ENCODE measurements at regions not wholly inside any gene's neighbourhood (a gene's known extent, or its start where the extent isn't known, plus 50 kb on each side); places are given as distances from the start of the nearest gene placed in this dataset.

DNA sequence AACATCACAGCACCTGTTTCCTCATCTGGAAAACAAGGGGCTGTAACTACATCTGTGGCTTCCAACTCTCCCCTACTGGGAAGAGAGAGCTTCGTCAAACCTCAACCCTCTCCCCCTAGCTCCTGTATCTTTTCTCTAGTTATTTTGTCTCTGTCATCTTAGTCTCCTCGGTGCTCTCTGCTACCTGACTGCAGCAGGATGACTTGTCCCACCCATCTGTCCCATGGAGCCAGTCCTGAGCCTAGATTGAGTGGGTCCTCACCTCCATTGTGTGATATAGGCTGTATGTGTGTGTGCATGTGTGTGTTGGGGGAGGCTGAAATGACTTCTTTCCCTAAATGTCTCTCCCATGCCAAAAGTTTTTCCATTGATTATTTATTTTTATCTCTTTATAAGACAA lies 177.3 kb downstream of the EMP1 start:
- Mint-ChIP-seq H3K9me3 (no peaks in the 10 kb centered on the region), H3K36me3 (no peaks in the 10 kb centered on the region), H3K4me1 (no peaks in the 10 kb centered on the region), H3K4me3 (no peak overlapping the region), H3K27me3 (ENCODE audit: low read depth in 2 of 2) (peaks cover 4 to 11% of the 10 kb centered on the region in 2 donors), H3K27ac (no peak overlapping the region)
- intact Hi-C loops (cut with micrococcal nuclease): no loop called here
- Histone ChIP-seq H3K27me3 (ENCODE audit: control insufficient read depth, insufficient read depth, low read length) (no peaks in the 10 kb centered on the region), H3K36me3 (ENCODE audit: control insufficient read depth, insufficient read depth, low read length) (no peaks in the 10 kb centered on the region), H3K4me3 (ENCODE audit: low read length) (no peak overlapping the region), H3K4me1 (ENCODE audit: control insufficient read depth, insufficient read depth, low read length) (no peaks in the 10 kb centered on the region), H3K9me3 (ENCODE audit: control insufficient read depth, insufficient read depth, low read length) (no peaks in the 10 kb centered on the region), H3K27ac (ENCODE audit: low read length) (no peak overlapping the region)
- DNase-seq (no peak), ATAC-seq (no peak)
- TF ChIP-seq, protein P1, sequence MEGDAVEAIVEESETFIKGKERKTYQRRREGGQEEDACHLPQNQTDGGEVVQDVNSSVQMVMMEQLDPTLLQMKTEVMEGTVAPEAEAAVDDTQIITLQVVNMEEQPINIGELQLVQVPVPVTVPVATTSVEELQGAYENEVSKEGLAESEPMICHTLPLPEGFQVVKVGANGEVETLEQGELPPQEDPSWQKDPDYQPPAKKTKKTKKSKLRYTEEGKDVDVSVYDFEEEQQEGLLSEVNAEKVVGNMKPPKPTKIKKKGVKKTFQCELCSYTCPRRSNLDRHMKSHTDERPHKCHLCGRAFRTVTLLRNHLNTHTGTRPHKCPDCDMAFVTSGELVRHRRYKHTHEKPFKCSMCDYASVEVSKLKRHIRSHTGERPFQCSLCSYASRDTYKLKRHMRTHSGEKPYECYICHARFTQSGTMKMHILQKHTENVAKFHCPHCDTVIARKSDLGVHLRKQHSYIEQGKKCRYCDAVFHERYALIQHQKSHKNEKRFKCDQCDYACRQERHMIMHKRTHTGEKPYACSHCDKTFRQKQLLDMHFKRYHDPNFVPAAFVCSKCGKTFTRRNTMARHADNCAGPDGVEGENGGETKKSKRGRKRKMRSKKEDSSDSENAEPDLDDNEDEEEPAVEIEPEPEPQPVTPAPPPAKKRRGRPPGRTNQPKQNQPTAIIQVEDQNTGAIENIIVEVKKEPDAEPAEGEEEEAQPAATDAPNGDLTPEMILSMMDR (IDR thresholded peaks at IDR 0.05): no peak
- WGBS (ENCODE audit: insufficient coverage): 63% methylated on average over 2 of the region's 2 CpGs

DNA sequence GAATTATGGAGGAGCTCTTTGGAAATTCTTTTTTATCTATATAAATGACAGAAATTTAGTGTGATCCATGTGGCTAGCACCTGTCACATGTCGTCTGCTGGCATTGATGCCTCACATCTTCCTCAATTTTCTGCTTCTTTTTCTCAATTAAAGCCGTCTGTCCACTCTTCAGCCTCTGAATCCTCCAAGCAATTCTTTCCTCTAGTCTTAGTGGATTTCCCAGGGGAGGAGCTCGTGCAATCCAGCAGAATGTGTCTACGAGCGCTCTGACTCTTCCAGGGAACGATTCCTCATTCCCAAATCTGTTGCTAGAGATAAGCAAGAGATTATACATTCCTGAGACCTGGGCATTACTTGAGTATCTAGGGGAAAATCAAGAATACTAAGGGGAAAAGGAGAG lies 176.6 kb downstream of the EMP1 start:
- H3K4me1 ChIP-seq (ENCODE audit: control insufficient read depth, insufficient read depth, low read length): no peaks in the 10 kb centered on the region
- TF ChIP-seq, protein P1 (IDR thresholded peaks at IDR 0.05): no peak
- Mint-ChIP-seq H3K27ac (no peak overlapping the region), H3K36me3 (no peaks in the 10 kb centered on the region), H3K9me3 (no peaks in the 10 kb centered on the region), H3K4me3 (no peak overlapping the region), H3K4me1 (no peaks in the 10 kb centered on the region), H3K27me3 (ENCODE audit: low read depth in 2 of 2) (peaks cover 4 to 11% of the 10 kb centered on the region in 2 donors)
- H3K36me3 ChIP-seq (ENCODE audit: control insufficient read depth, insufficient read depth, low read length): no peaks in the 10 kb centered on the region
- no peaks in the 10 kb centered on the region for H3K9me3 ChIP-seq (ENCODE audit: control insufficient read depth, insufficient read depth, low read length)
- DNase-seq (no peak), ATAC-seq (no peak)
- H3K27ac ChIP-seq (ENCODE audit: low read length): no peak overlapping the region
- H3K27me3 ChIP-seq (ENCODE audit: control insufficient read depth, insufficient read depth, low read length): no peaks in the 10 kb centered on the region
- intact Hi-C loops (cut with micrococcal nuclease): no loop called here
- no peak overlapping the region for H3K4me3 ChIP-seq (ENCODE audit: low read length)
- 80% methylated on average over 6 of the region's 6 CpGs for whole genome bisulfite sequencing (ENCODE audit: insufficient coverage)

DNA sequence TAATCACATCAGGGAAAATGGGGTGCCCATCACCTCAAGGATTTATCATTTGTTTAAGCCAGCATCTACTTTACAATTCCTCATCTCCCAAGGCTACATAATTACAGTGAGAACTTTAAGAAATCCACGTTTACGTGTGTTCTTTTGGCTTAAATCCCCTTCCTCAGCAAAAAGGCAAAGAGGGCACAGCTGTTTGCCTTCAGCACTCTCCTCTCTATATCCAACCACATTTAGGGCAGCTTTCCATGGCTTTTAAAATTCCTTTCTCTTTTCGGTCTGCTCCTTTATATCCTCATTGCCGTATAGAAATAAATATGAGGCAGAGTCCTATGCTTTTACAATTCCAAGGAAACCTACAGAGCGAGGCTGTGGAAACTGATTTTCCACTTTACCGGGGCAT lies 175.9 kb downstream of the EMP1 start:
- intact Hi-C loops (cut with micrococcal nuclease): no loop called here
- 85% methylated on average over 6 of the region's 6 CpGs for WGBS (ENCODE audit: insufficient coverage)
- Histone ChIP-seq H3K4me1 (ENCODE audit: control insufficient read depth, insufficient read depth, low read length) (no peaks in the 10 kb centered on the region), H3K9me3 (ENCODE audit: control insufficient read depth, insufficient read depth, low read length) (no peaks in the 10 kb centered on the region), H3K4me3 (ENCODE audit: low read length) (no peak overlapping the region), H3K27ac (ENCODE audit: low read length) (no peak overlapping the region), H3K27me3 (ENCODE audit: control insufficient read depth, insufficient read depth, low read length) (no peaks in the 10 kb centered on the region), H3K36me3 (ENCODE audit: control insufficient read depth, insufficient read depth, low read length) (no peaks in the 10 kb centered on the region)
- H3K36me3 Mint-ChIP-seq: no peaks in the 10 kb centered on the region
- no peak overlapping the region for H3K27ac Mint-ChIP-seq
- H3K9me3 Mint-ChIP-seq: no peaks in the 10 kb centered on the region
- no peak for ATAC-seq
- TF ChIP-seq, protein P1 (IDR thresholded peaks at IDR 0.05): no peak
- no peaks in the 10 kb centered on the region for H3K4me1 Mint-ChIP-seq
- H3K4me3 Mint-ChIP-seq: no peak overlapping the region
- H3K27me3 Mint-ChIP-seq (ENCODE audit: low read depth in 2 of 2): peaks cover 4 to 11% of the 10 kb centered on the region in 2 donors
- DNase-seq: no peak

DNA sequence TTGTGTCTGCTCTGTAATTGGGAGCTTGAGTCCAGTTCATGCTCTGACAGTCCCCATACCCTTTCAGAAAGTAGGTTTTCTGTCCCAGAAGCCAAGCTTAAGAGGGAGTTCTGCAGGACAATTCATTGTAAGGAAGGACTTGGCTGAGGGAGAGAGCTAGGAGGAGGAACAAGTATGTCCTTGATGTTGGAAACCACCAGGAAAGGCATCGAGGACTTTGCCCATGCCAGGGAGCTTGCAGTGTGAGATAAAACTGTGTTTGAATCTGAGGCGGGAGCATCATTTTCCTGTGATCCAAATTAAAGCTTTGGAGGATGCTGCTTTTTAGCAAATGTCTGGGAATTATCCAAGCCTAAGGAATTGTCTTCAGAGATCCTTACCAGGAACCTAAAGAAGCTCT lies 175.3 kb downstream of the EMP1 start:
- no peaks in the 10 kb centered on the region for H3K4me1 ChIP-seq (ENCODE audit: control insufficient read depth, insufficient read depth, low read length)
- Mint-ChIP-seq H3K27ac (no peak overlapping the region), H3K4me1 (no peaks in the 10 kb centered on the region), H3K9me3 (no peaks in the 10 kb centered on the region), H3K36me3 (no peaks in the 10 kb centered on the region), H3K4me3 (no peak overlapping the region), H3K27me3 (ENCODE audit: low read depth in 2 of 2) (peaks cover 4 to 11% of the 10 kb centered on the region in 2 donors)
- H3K27me3 ChIP-seq (ENCODE audit: control insufficient read depth, insufficient read depth, low read length): no peaks in the 10 kb centered on the region
- no peak overlapping the region for H3K27ac ChIP-seq (ENCODE audit: low read length)
- ATAC-seq (no peak), DNase-seq (no peak)
- TF ChIP-seq, protein P1 (IDR thresholded peaks at IDR 0.05): no peak
- no peaks in the 10 kb centered on the region for H3K36me3 ChIP-seq (ENCODE audit: control insufficient read depth, insufficient read depth, low read length)
- no peaks in the 10 kb centered on the region for H3K9me3 ChIP-seq (ENCODE audit: control insufficient read depth, insufficient read depth, low read length)
- no peak overlapping the region for H3K4me3 ChIP-seq (ENCODE audit: low read length)
- intact Hi-C loops (cut with micrococcal nuclease): no loop called here
- WGBS (ENCODE audit: insufficient coverage): 75% methylated on average over 2 of the region's 2 CpGs
